Activated CD4-positive, alpha-beta T cell treated with anti-CD3 and anti-CD28 coated beads, Interleukin-2, Interleukin-4, amounts not matched to agents 100 ng/mL and 50 ng/mL, durations not matched to agents 16 hours and 8 hours (primary cell): ENCODE measurements at regions not wholly inside any gene's neighbourhood (a gene's known extent, or its start where the extent isn't known, plus 50 kb on each side); places are given as distances from the start of the nearest gene placed in this dataset.

Experiments used
- DNase-seq: peaks from one replicate; pipeline ENCODE4 v3.0.0-alpha.2; 2020; ENCODE audit warnings: low spot score

- no peak for DNase-seq
Measured at GRCh38 chr13:26831336-26831908, 70.8 kb upstream of the GPR12 start.

GRCh38 chr13:26829716-26830115, 69.1 kb upstream of the GPR12 start:
- DNase-seq: no peak

- no peak for DNase-seq
Measured at GRCh38 chr13:26824581-26824980, 64.0 kb upstream of the GPR12 start.

GRCh38 chr13:26822146-26822545, 61.6 kb upstream of the GPR12 start:
- DNase-seq: no peak

- no peak for DNase-seq
Measured at GRCh38 chr13:26821672-26822071, 61.1 kb upstream of the GPR12 start.

- no peak for DNase-seq
Measured at GRCh38 chr13:26820871-26821270, 60.3 kb upstream of the GPR12 start.

- DNase-seq: no peak
Measured at GRCh38 chr13:26819046-26819445, 58.5 kb upstream of the GPR12 start.

- no peak for DNase-seq
Measured at GRCh38 chr13:26816881-26817280, 56.3 kb upstream of the GPR12 start.

GRCh38 chr13:26813980-26814348, 53.4 kb upstream of the GPR12 start:
- no peak for DNase-seq

GRCh38 chr13:26813321-26813979, 52.9 kb upstream of the GPR12 start:
- DNase-seq: no peak

- DNase-seq: no peak
Measured at GRCh38 chr13:26811581-26811980, 51.0 kb upstream of the GPR12 start.
